Effector memory CD4-positive, alpha-beta T cell (primary cell): ENCODE measurements at regions not wholly inside any gene's neighbourhood (a gene's known extent, or its start where the extent isn't known, plus 50 kb on each side); places are given as distances from the start of the nearest gene placed in this dataset.
"Not testable (repeated sequence)": the region's sequence is repeated elsewhere in the genome, so short reads cannot be mapped to it uniquely, and the experiment has no call there.

Experiments used
- DNase-seq, 3 donors: peaks; one replicate each; pipeline ENCODE4 v3.0.0-alpha.2; 2020
- H3K27ac ChIP-seq: 2 replicates; pipeline ENCODE4 v1.7.0; 2013; ENCODE audit warnings: mild to moderate bottlenecking, low read length, moderate library complexity; ENCODE audit not compliant: insufficient read depth, poor library complexity, severe bottlenecking
- H3K27me3 ChIP-seq: replicated peaks from 2 replicates; pipeline ENCODE4 v1.7.0; 2013; ENCODE audit warnings: mild to moderate bottlenecking, low read length; ENCODE audit not compliant: insufficient read depth, control insufficient read depth, poor library complexity, severe bottlenecking
- H3K36me3 ChIP-seq: 2 replicates; pipeline ENCODE4 v1.7.0; 2013; ENCODE audit warnings: mild to moderate bottlenecking, low read length, moderate library complexity; ENCODE audit not compliant: control insufficient read depth, insufficient read depth
- H3K4me1 ChIP-seq: 2 replicates; pipeline ENCODE4 v1.7.0; 2013; ENCODE audit warnings: low read length, mild to moderate bottlenecking; ENCODE audit not compliant: control insufficient read depth, insufficient read depth, poor library complexity, severe bottlenecking
- H3K4me3 ChIP-seq: 2 replicates; pipeline ENCODE4 v1.7.0; 2013; ENCODE audit warnings: low read length, low read depth, mild to moderate bottlenecking; ENCODE audit not compliant: insufficient read depth, poor library complexity, severe bottlenecking
- H3K9me3 ChIP-seq: 2 replicates; pipeline ENCODE4 v1.7.0; 2013; ENCODE audit warnings: mild to moderate bottlenecking, low read length, moderate library complexity; ENCODE audit not compliant: control insufficient read depth

- not testable (repeated sequence) for H3K9me3 ChIP-seq, H3K4me3 ChIP-seq, H3K27ac ChIP-seq, H3K4me1 ChIP-seq, DNase-seq, H3K27me3 ChIP-seq, H3K36me3 ChIP-seq
Observed at GRCh38 chr13:80897641-80898040, 556.7 kb upstream of the SPRY2 start.

GRCh38 chr13:80894917-80895316 lies 554.0 kb upstream of the SPRY2 start:
- H3K27me3 ChIP-seq: no peaks in the 10 kb centered on the region
- no peak for DNase-seq
- no peaks in the 10 kb centered on the region for H3K9me3 ChIP-seq
- no peak overlapping the region for H3K27ac ChIP-seq
- H3K36me3 ChIP-seq: no peaks in the 10 kb centered on the region
- no peak overlapping the region for H3K4me3 ChIP-seq
- H3K4me1 ChIP-seq: no peaks in the 10 kb centered on the region

DNA sequence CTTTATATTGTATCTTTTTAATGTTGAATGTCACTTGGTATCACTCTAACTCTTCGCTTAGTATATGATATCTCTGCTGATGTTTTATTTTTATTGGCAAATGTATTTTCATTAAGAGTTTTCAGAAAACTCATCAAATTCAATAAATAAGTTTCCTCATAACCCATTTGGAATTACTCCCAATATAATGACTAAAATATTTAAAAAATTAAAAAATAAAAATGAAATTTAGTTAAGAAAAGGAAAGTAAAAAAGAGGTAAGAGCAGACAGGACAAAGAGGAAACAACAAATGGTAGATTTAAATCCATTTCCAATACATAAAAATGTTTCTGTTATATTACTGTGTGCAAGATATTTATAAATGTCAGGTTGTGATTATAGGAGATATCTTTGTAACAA lies 548.9 kb upstream of the SPRY2 start:
- Histone ChIP-seq H3K4me3 (no peak overlapping the region), H3K4me1 (no peaks in the 10 kb centered on the region), H3K27me3 (no peaks in the 10 kb centered on the region), H3K9me3 (no peaks in the 10 kb centered on the region), H3K36me3 (no peaks in the 10 kb centered on the region), H3K27ac (no peak overlapping the region)
- DNase-seq: no peak

GRCh38 chr13:80888390-80888789 lies 547.5 kb upstream of the SPRY2 start:
- DNase-seq: no peak
- Histone ChIP-seq H3K4me1 (no peaks in the 10 kb centered on the region), H3K9me3 (no peaks in the 10 kb centered on the region), H3K27me3 (no peaks in the 10 kb centered on the region), H3K4me3 (no peak overlapping the region), H3K27ac (no peak overlapping the region), H3K36me3 (no peaks in the 10 kb centered on the region)

DNA sequence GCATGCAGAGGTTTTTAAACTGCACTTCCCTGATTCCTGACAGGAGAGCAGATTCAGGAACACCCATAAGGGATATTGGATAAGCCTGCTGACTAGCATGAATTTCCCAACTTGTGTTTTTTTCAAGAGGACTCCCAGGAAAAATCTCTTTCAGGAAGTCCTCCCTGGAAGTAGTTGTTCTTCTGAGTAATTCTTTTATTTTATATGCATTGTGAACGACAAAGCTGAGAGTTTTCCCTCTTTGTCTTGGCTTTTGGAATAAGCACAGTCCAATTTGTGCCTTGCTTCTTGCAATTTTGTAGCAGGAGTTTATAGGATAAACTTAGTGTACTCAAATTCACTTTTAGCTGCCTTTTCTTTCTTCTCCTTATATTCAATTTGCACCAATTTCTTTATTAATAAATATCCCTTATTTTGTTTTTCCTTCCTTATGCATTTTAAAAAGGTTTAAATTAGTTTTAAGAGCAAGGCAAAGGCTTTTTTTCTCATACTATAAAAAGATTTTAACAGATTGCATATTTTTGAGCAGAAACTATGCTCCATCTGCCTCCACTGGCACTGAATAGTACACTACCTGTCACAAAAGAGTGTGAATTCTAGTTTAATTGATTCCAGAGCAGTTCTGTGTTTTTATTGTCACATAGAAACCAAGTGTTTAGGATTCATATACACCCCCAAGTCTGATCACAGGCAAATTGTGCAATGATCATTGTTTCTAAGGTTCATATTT lies 543.3 kb upstream of the SPRY2 start:
- Histone ChIP-seq H3K36me3 (no peaks in the 10 kb centered on the region), H3K27ac (no peak overlapping the region), H3K27me3 (no peaks in the 10 kb centered on the region), H3K9me3 (no peaks in the 10 kb centered on the region), H3K4me3 (no peak overlapping the region), H3K4me1 (no peaks in the 10 kb centered on the region)
- no peak for DNase-seq

DNA sequence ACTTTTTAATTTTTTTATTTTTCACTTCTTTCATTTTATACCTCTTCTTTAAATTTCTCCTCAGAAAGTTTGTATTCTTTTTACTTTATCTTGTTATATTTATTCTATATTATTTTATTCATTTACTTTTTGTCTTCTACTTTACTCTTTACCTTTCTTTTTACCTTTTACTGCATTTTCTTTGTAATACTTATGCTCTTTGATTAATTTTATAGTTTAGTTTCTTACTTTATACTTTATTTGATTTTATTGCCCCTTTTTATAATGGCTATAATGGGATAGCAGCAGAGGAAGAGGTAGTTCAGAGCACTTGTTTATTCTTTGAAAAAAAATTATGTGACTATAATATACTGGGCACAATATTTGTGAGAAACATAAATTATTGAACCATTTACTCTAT lies 542.6 kb upstream of the SPRY2 start:
- no peak overlapping the region for H3K4me3 ChIP-seq
- H3K36me3 ChIP-seq: no peaks in the 10 kb centered on the region
- H3K4me1 ChIP-seq: no peaks in the 10 kb centered on the region
- DNase-seq: no peak
- no peaks in the 10 kb centered on the region for H3K27me3 ChIP-seq
- no peaks in the 10 kb centered on the region for H3K9me3 ChIP-seq
- no peak overlapping the region for H3K27ac ChIP-seq

DNA sequence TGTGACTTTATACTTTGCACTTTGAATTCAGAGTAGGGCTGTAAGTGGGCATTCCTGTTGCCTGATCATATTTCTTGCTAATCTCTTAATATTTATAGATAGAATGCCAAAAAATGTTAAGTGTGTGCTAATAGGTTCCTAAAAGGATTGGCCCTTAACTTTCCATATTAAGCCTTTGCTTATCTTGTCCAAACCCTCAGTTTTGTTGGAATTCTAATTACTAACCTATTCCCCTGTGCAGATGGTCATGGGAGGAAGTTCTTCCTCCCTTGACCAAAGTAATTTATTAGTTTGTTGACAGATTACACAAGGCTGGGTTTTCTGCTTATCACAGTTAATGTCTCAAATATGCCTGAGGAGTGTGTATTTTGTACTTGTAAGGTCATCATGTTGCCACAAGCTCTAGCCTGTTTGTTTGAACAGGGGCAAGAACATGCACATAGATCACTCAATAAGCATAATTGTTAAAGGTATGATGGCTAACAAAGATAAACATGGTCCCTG lies 541.1 kb upstream of the SPRY2 start:
- no peaks in the 10 kb centered on the region for H3K4me1 ChIP-seq
- no peak for DNase-seq
- H3K27ac ChIP-seq: no peak overlapping the region
- no peaks in the 10 kb centered on the region for H3K36me3 ChIP-seq
- H3K9me3 ChIP-seq: no peaks in the 10 kb centered on the region
- H3K4me3 ChIP-seq: no peak overlapping the region
- no peaks in the 10 kb centered on the region for H3K27me3 ChIP-seq

DNA sequence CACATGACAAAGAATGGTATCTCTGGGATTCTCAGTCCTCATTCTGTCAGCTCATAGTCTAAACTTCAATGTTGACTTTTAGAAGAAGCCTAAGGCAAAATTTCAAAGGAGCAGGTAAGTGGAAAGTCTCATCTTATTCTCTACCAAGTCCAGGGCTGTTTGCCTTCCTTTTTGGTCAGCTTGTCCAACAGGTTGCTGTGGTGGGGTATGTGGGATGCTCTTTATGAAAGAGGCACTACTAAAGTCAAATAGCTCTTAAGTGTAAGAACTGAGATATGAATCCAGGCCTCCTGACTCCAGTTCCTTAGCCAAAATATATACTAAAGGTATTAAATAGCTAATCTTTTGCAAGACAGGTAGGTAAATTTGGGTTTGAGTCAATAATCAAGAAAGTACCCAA lies 540.6 kb upstream of the SPRY2 start:
- H3K4me1 ChIP-seq: no peaks in the 10 kb centered on the region
- H3K4me3 ChIP-seq: no peak overlapping the region
- no peak for DNase-seq
- no peaks in the 10 kb centered on the region for H3K27me3 ChIP-seq
- H3K36me3 ChIP-seq: no peaks in the 10 kb centered on the region
- no peaks in the 10 kb centered on the region for H3K9me3 ChIP-seq
- no peak overlapping the region for H3K27ac ChIP-seq

- Histone ChIP-seq H3K27ac (no peak overlapping the region), H3K27me3 (no peaks in the 10 kb centered on the region), H3K4me1 (no peaks in the 10 kb centered on the region), H3K4me3 (no peak overlapping the region), H3K9me3 (no peaks in the 10 kb centered on the region), H3K36me3 (no peaks in the 10 kb centered on the region)
- no peak for DNase-seq
Observed at GRCh38 chr13:80881034-80881433, 540.1 kb upstream of the SPRY2 start.

GRCh38 chr13:80877944-80878241 lies 537.0 kb upstream of the SPRY2 start:
- Histone ChIP-seq H3K4me3 (no peak overlapping the region), H3K4me1 (no peaks in the 10 kb centered on the region), H3K27ac (no peak overlapping the region), H3K27me3 (no peaks in the 10 kb centered on the region), H3K36me3 (no peaks in the 10 kb centered on the region), H3K9me3 (no peaks in the 10 kb centered on the region)
- DNase-seq: no peak
